ENCODE measurements at regions not wholly inside any gene's neighbourhood (a gene's known extent, or its start where the extent isn't known, plus 50 kb on each side); places are given as distances from the start of the nearest gene placed in this dataset.
"Not testable (repeated sequence)": the region's sequence is repeated elsewhere in the genome, so short reads cannot be mapped to it uniquely, and the experiment has no call there.

GRCh38 chr9:30366140-30366539 lies 2018.3 kb upstream of the ACO1 start:
- H3K9me3 ChIP-seq (ENCODE audit: control extremely low read depth in 1 of 5, control insufficient read depth in 4 of 5, insufficient read depth in 2 of 5, low read depth in 1 of 5, low read length in 4 of 5); CTCF ChIA-PET; POLR2A ChIA-PET; H3K27me3 ChIP-seq (replicated peaks in 2 of 5; ENCODE audit: control insufficient read depth in 4 of 5, insufficient read depth in 5 of 5, low read length in 4 of 5); H3K36me3 ChIP-seq (ENCODE audit: control insufficient read depth in 4 of 4, insufficient read depth in 4 of 4, low read length in 3 of 4); DNase-seq; H3K27ac ChIP-seq (ENCODE audit: insufficient read depth in 1 of 2, low read depth in 1 of 2, low read length in 2 of 2, poor library complexity in 1 of 2, severe bottlenecking in 2 of 2); H3K4me1 ChIP-seq (ENCODE audit: control extremely low read depth in 1 of 4, control insufficient read depth in 4 of 4, insufficient read depth in 4 of 4, low read length in 3 of 4); H3K4me3 ChIP-seq (ENCODE audit: control insufficient read depth in 1 of 7, extremely low read depth in 1 of 7, insufficient read depth in 4 of 7, low read depth in 2 of 7, low read length in 6 of 7): not testable (repeated sequence)
- WGBS (ENCODE audit: insufficient coverage), result no CpG with 5 or more reads among the region's 4 CpGs

GRCh38 chr9:30382271-30382670 lies 2002.2 kb upstream of the ACO1 start:
- no peak for DNase-seq
- no peak overlapping the region for H3K27ac ChIP-seq (ENCODE audit: insufficient read depth in 1 of 2, low read depth in 1 of 2, low read length in 2 of 2, poor library complexity in 1 of 2, severe bottlenecking in 2 of 2)
- H3K4me3 ChIP-seq (ENCODE audit: control insufficient read depth in 1 of 7, extremely low read depth in 1 of 7, insufficient read depth in 4 of 7, low read depth in 2 of 7, low read length in 6 of 7), result no peak overlapping the region
- H3K9me3 ChIP-seq (ENCODE audit: control extremely low read depth in 1 of 5, control insufficient read depth in 4 of 5, insufficient read depth in 2 of 5, low read depth in 1 of 5, low read length in 4 of 5), result no peaks in the 10 kb centered on the region
- POLR2A ChIA-PET, result no interaction called here
- WGBS (ENCODE audit: insufficient coverage), result 88% methylated on average over 1 of the region's 2 CpGs
- H3K27me3 ChIP-seq (replicated peaks in 2 of 5; ENCODE audit: control insufficient read depth in 4 of 5, insufficient read depth in 5 of 5, low read length in 4 of 5), result no peaks in the 10 kb centered on the region
- H3K4me1 ChIP-seq (ENCODE audit: control extremely low read depth in 1 of 4, control insufficient read depth in 4 of 4, insufficient read depth in 4 of 4, low read length in 3 of 4), result no peaks in the 10 kb centered on the region
- H3K36me3 ChIP-seq (ENCODE audit: control insufficient read depth in 4 of 4, insufficient read depth in 4 of 4, low read length in 3 of 4), result no peaks in the 10 kb centered on the region
- CTCF ChIA-PET, result no interaction called here

- Histone ChIP-seq H3K4me3 (ENCODE audit: control insufficient read depth in 1 of 7, extremely low read depth in 1 of 7, insufficient read depth in 4 of 7, low read depth in 2 of 7, low read length in 6 of 7) (no peak overlapping the region), H3K9me3 (ENCODE audit: control extremely low read depth in 1 of 5, control insufficient read depth in 4 of 5, insufficient read depth in 2 of 5, low read depth in 1 of 5, low read length in 4 of 5) (peaks cover 0 to 4% (median 3%) of the 10 kb centered on the region in 5 experiments), H3K27ac (ENCODE audit: insufficient read depth in 1 of 2, low read depth in 1 of 2, low read length in 2 of 2, poor library complexity in 1 of 2, severe bottlenecking in 2 of 2) (no peak overlapping the region), H3K27me3 (replicated peaks in 2 of 5; ENCODE audit: control insufficient read depth in 4 of 5, insufficient read depth in 5 of 5, low read length in 4 of 5) (no peaks in the 10 kb centered on the region), H3K36me3 (ENCODE audit: control insufficient read depth in 4 of 4, insufficient read depth in 4 of 4, low read length in 3 of 4) (no peaks in the 10 kb centered on the region), H3K4me1 (ENCODE audit: control extremely low read depth in 1 of 4, control insufficient read depth in 4 of 4, insufficient read depth in 4 of 4, low read length in 3 of 4) (no peaks in the 10 kb centered on the region)
- ChIA-PET CTCF (no interaction called here), POLR2A (no interaction called here)
- DNase-seq, result no peak
- no CpG with 5 or more reads among the region's 3 CpGs for WGBS (ENCODE audit: insufficient coverage)
These were observed 1974.2 kb upstream of the ACO1 start for GRCh38 chr9:30410273-30410672.

GRCh38 chr9:30411571-30411970 lies 1972.9 kb upstream of the ACO1 start:
- no peak for DNase-seq
- no peaks in the 10 kb centered on the region for H3K27me3 ChIP-seq (replicated peaks in 2 of 5; ENCODE audit: control insufficient read depth in 4 of 5, insufficient read depth in 5 of 5, low read length in 4 of 5)
- POLR2A ChIA-PET, result no interaction called here
- H3K36me3 ChIP-seq (ENCODE audit: control insufficient read depth in 4 of 4, insufficient read depth in 4 of 4, low read length in 3 of 4), result no peaks in the 10 kb centered on the region
- CTCF ChIA-PET, result no interaction called here
- peaks cover 0 to 4% (median 3%) of the 10 kb centered on the region in 5 experiments for H3K9me3 ChIP-seq (ENCODE audit: control extremely low read depth in 1 of 5, control insufficient read depth in 4 of 5, insufficient read depth in 2 of 5, low read depth in 1 of 5, low read length in 4 of 5)
- no peak overlapping the region for H3K4me3 ChIP-seq (ENCODE audit: control insufficient read depth in 1 of 7, extremely low read depth in 1 of 7, insufficient read depth in 4 of 7, low read depth in 2 of 7, low read length in 6 of 7)
- H3K27ac ChIP-seq (ENCODE audit: insufficient read depth in 1 of 2, low read depth in 1 of 2, low read length in 2 of 2, poor library complexity in 1 of 2, severe bottlenecking in 2 of 2), result no peak overlapping the region
- WGBS (ENCODE audit: insufficient coverage), result 93% methylated on average over 5 of the region's 5 CpGs
- H3K4me1 ChIP-seq (ENCODE audit: control extremely low read depth in 1 of 4, control insufficient read depth in 4 of 4, insufficient read depth in 4 of 4, low read length in 3 of 4), result no peaks in the 10 kb centered on the region

- ChIA-PET POLR2A (no interaction called here), CTCF (no interaction called here)
- H3K27me3 ChIP-seq (replicated peaks in 2 of 5; ENCODE audit: control insufficient read depth in 4 of 5, insufficient read depth in 5 of 5, low read length in 4 of 5), result no peaks in the 10 kb centered on the region
- H3K36me3 ChIP-seq (ENCODE audit: control insufficient read depth in 4 of 4, insufficient read depth in 4 of 4, low read length in 3 of 4), result no peaks in the 10 kb centered on the region
- H3K27ac ChIP-seq (ENCODE audit: insufficient read depth in 1 of 2, low read depth in 1 of 2, low read length in 2 of 2, poor library complexity in 1 of 2, severe bottlenecking in 2 of 2), result no peak overlapping the region
- DNase-seq, result no peak
- no peaks in the 10 kb centered on the region for H3K9me3 ChIP-seq (ENCODE audit: control extremely low read depth in 1 of 5, control insufficient read depth in 4 of 5, insufficient read depth in 2 of 5, low read depth in 1 of 5, low read length in 4 of 5)
- WGBS (ENCODE audit: insufficient coverage), result no CpG with 5 or more reads among the region's 2 CpGs
- no peaks in the 10 kb centered on the region for H3K4me1 ChIP-seq (ENCODE audit: control extremely low read depth in 1 of 4, control insufficient read depth in 4 of 4, insufficient read depth in 4 of 4, low read length in 3 of 4)
- H3K4me3 ChIP-seq (ENCODE audit: control insufficient read depth in 1 of 7, extremely low read depth in 1 of 7, insufficient read depth in 4 of 7, low read depth in 2 of 7, low read length in 6 of 7), result no peak overlapping the region
These were observed 1925.3 kb upstream of the ACO1 start for GRCh38 chr9:30459156-30459555.

GRCh38 chr9:30476826-30477225 lies 1907.6 kb upstream of the ACO1 start:
- Histone ChIP-seq H3K4me1 (ENCODE audit: control extremely low read depth in 1 of 4, control insufficient read depth in 4 of 4, insufficient read depth in 4 of 4, low read length in 3 of 4) (no peaks in the 10 kb centered on the region), H3K4me3 (ENCODE audit: control insufficient read depth in 1 of 7, extremely low read depth in 1 of 7, insufficient read depth in 4 of 7, low read depth in 2 of 7, low read length in 6 of 7) (no peak overlapping the region), H3K27me3 (replicated peaks in 2 of 5; ENCODE audit: control insufficient read depth in 4 of 5, insufficient read depth in 5 of 5, low read length in 4 of 5) (no peaks in the 10 kb centered on the region), H3K27ac (ENCODE audit: insufficient read depth in 1 of 2, low read depth in 1 of 2, low read length in 2 of 2, poor library complexity in 1 of 2, severe bottlenecking in 2 of 2) (no peak overlapping the region), H3K36me3 (ENCODE audit: control insufficient read depth in 4 of 4, insufficient read depth in 4 of 4, low read length in 3 of 4) (no peaks in the 10 kb centered on the region), H3K9me3 (ENCODE audit: control extremely low read depth in 1 of 5, control insufficient read depth in 4 of 5, insufficient read depth in 2 of 5, low read depth in 1 of 5, low read length in 4 of 5) (no peaks in the 10 kb centered on the region)
- ChIA-PET POLR2A (interaction anchor here (0.7 kb wide), 1 partner anchor 10 kb away, joined by 4 read pairs; no protein-coding TSS in a partner anchor), CTCF (no interaction called here)
- 63% methylated on average over 1 of the region's 4 CpGs for WGBS (ENCODE audit: insufficient coverage)
- DNase-seq, result no peak

GRCh38 chr9:30478684-30479083 lies 1905.8 kb upstream of the ACO1 start:
- CTCF ChIA-PET, result no interaction called here
- Histone ChIP-seq H3K27ac (ENCODE audit: insufficient read depth in 1 of 2, low read depth in 1 of 2, low read length in 2 of 2, poor library complexity in 1 of 2, severe bottlenecking in 2 of 2) (no peak overlapping the region), H3K9me3 (ENCODE audit: control extremely low read depth in 1 of 5, control insufficient read depth in 4 of 5, insufficient read depth in 2 of 5, low read depth in 1 of 5, low read length in 4 of 5) (no peaks in the 10 kb centered on the region), H3K27me3 (replicated peaks in 2 of 5; ENCODE audit: control insufficient read depth in 4 of 5, insufficient read depth in 5 of 5, low read length in 4 of 5) (no peaks in the 10 kb centered on the region), H3K4me3 (ENCODE audit: control insufficient read depth in 1 of 7, extremely low read depth in 1 of 7, insufficient read depth in 4 of 7, low read depth in 2 of 7, low read length in 6 of 7) (no peak overlapping the region), H3K36me3 (ENCODE audit: control insufficient read depth in 4 of 4, insufficient read depth in 4 of 4, low read length in 3 of 4) (no peaks in the 10 kb centered on the region), H3K4me1 (ENCODE audit: control extremely low read depth in 1 of 4, control insufficient read depth in 4 of 4, insufficient read depth in 4 of 4, low read length in 3 of 4) (no peaks in the 10 kb centered on the region)
- POLR2A ChIA-PET, result no interaction called here
- WGBS (ENCODE audit: insufficient coverage), result no CpG with 5 or more reads among the region's 1 CpG
- no peak for DNase-seq
